GM12878 (cell line): ENCODE measurements at regions not wholly inside any gene's neighbourhood (a gene's known extent, or its start where the extent isn't known, plus 50 kb on each side); places are given as distances from the start of the nearest gene placed in this dataset.

Experiments used
- ATAC-seq: fragments of 200-7000 bp; cut with Tn5 transposase; 3 replicates; pipeline ENCODE4 v1.9.1; 2020; ENCODE audit warnings: mild to moderate bottlenecking, moderate library complexity
- BruUV-seq: library from RNA; stranded (reverse); fragments of 400-500 nt; replicated peaks from 2 replicates; lab custom pipeline; 2021; lab: Mats Ljungman, UMichigan
- CTCF ChIA-PET: fragments of 300-600 bp; sonication (Branson Sonifier 250); formaldehyde crosslinking; extraction: SDS; loops from one replicate; lab custom pipeline; 2021; ENCODE audit warnings: inconsistent platforms; lab: Yijun Ruan, JAX
- POLR2A ChIA-PET: fragments of 350-600 bp; formaldehyde crosslinking; extraction: SDS; loops from one replicate; lab custom pipeline; 2021; ENCODE audit warnings: inconsistent platforms; lab: Charles Lee
- RAD21 ChIA-PET: fragments of 300-600 bp; sonication (Branson Sonifier 250); formaldehyde crosslinking; loops from one replicate; lab custom pipeline; 2023; ENCODE audit warnings: antibody characterized with exemption; ENCODE audit not compliant: unreplicated experiment; lab: Charles Lee
- SMC1A ChIA-PET: fragments of 300-600 bp; sonication (Branson Sonifier 250); formaldehyde crosslinking; loops from one replicate; lab custom pipeline; 2023; ENCODE audit not compliant: unreplicated experiment, uncharacterized antibody; lab: Charles Lee
- DNase-seq: peaks from one replicate; pipeline ENCODE4 v3.0.0-alpha.2; 2011; ENCODE audit warnings: low read depth, low spot score
- FAIRE-seq: peaks from 3 replicates; lab custom pipeline; 2011; peaks lifted over from hg19 to GRCh38; lab: Jason Lieb, UNC
- H2AFZ ChIP-seq: 2 replicates; pipeline ENCODE4 v1.6.0; 2011; ENCODE audit warnings: low read depth, low read length, control low read depth; ENCODE audit not compliant: control insufficient read depth
- H3K27ac ChIP-seq: 2 replicates; pipeline ENCODE4 v1.5.1; 2011; ENCODE audit warnings: control low read depth; ENCODE audit not compliant: control insufficient read depth, insufficient read depth
- H3K27me3 ChIP-seq, 2 experiments: replicated peaks in 1 of 2; 2 replicates each; pipeline versions ENCODE4 v1.6.0 to v1.6.1; 2011; ENCODE audit warnings: low read length in 1 of 2; ENCODE audit not compliant: control insufficient read depth in 2 of 2, insufficient read depth in 2 of 2
- H3K36me3 ChIP-seq, 2 experiments: 2 replicates each; pipeline ENCODE4 v1.5.1; 2011; ENCODE audit warnings: low read length in 1 of 2; ENCODE audit not compliant: control insufficient read depth in 2 of 2, insufficient read depth in 2 of 2
- H3K4me1 ChIP-seq: 2 replicates; pipeline ENCODE4 v1.6.1; 2011; ENCODE audit warnings: mild to moderate bottlenecking, low read length, moderate library complexity, mixed read lengths; ENCODE audit not compliant: control insufficient read depth, insufficient read depth
- H3K4me2 ChIP-seq: 2 replicates; pipeline ENCODE4 v1.6.0; 2011; ENCODE audit warnings: control low read depth; ENCODE audit not compliant: control insufficient read depth, insufficient read depth
- H3K4me3 ChIP-seq: fragments of 200-600 bp; sonication (generic); 2 replicates; pipeline ENCODE4 v1.5.1; 2016
- H3K79me2 ChIP-seq: 2 replicates; pipeline ENCODE4 v1.6.0; 2011; ENCODE audit warnings: low read length; ENCODE audit not compliant: control insufficient read depth, insufficient read depth
- H3K9ac ChIP-seq: 2 replicates; pipeline ENCODE4 v1.8.0; 2011; ENCODE audit warnings: low read length, control low read depth, mixed read lengths; ENCODE audit not compliant: control insufficient read depth, insufficient read depth
- H3K9me3 ChIP-seq: replicated peaks from 3 replicates; pipeline ENCODE4 v1.5.1; 2011; ENCODE audit warnings: mild to moderate bottlenecking, low read length; ENCODE audit not compliant: control insufficient read depth, insufficient read depth
- H4K20me1 ChIP-seq: 2 replicates; pipeline ENCODE4 v1.6.0; 2011; ENCODE audit not compliant: control insufficient read depth, insufficient read depth
- CBFB ChIP-seq: IDR thresholded peaks from 2 replicates; pipeline ENCODE4 v1.6.1; 2016; ENCODE audit warnings: antibody characterized with exemption, low read depth
- E2F4 ChIP-seq: IDR thresholded peaks from 2 replicates; pipeline ENCODE4 v1.6.1; 2012; ENCODE audit warnings: low read depth, low read length, improper control_type of control experiment
- ESRRA ChIP-seq: IDR thresholded peaks from 2 replicates; pipeline ENCODE4 v1.6.1; 2012; ENCODE audit warnings: mild to moderate bottlenecking, low read length, improper control_type of control experiment
- ETV6 ChIP-seq, 2 experiments: fragments of 450-650 bp in 1 of 2; IDR thresholded peaks in 1 of 2; conservative IDR thresholded peaks in 1 of 2; 2 replicates each; pipeline ENCODE4 v1.6.1; 2014; ENCODE audit warnings: antibody characterized with exemption in 1 of 2, borderline replicate concordance in 1 of 2, low read depth in 1 of 2, mild to moderate bottlenecking in 1 of 2, moderate library complexity in 1 of 2
- FOXK2 ChIP-seq: fragments of 450-650 bp; IDR thresholded peaks from 2 replicates; pipeline ENCODE4 v1.6.1; 2017; ENCODE audit warnings: mild to moderate bottlenecking, moderate library complexity
- HCFC1 ChIP-seq: fragments of 150-350 bp; IDR thresholded peaks from 2 replicates; pipeline ENCODE4 v1.6.1; 2014; ENCODE audit warnings: low read length
- IKZF2 ChIP-seq, 2 experiments: fragments of 450-650 bp; IDR thresholded peaks; 2 replicates each; pipeline ENCODE4 v1.6.1; 2017; ENCODE audit warnings: mild to moderate bottlenecking in 2 of 2, moderate library complexity in 2 of 2
- MYC ChIP-seq: IDR thresholded peaks from 2 replicates; pipeline ENCODE4 v1.6.1; 2011; ENCODE audit warnings: mild to moderate bottlenecking, low read length, moderate library complexity, inconsistent platforms; ENCODE audit not compliant: insufficient read depth, insufficient replicate concordance, insufficient read length, severe bottlenecking
- PAX8 ChIP-seq: fragments of 450-650 bp; IDR thresholded peaks from 2 replicates; pipeline ENCODE4 v1.6.1; 2017; ENCODE audit warnings: mild to moderate bottlenecking, moderate library complexity
- RAD21 ChIP-seq: IDR thresholded peaks from 2 replicates; pipeline ENCODE4 v1.6.1; 2011; ENCODE audit warnings: mild to moderate bottlenecking, low read depth, low read length, moderate library complexity; ENCODE audit not compliant: insufficient read depth
- REST ChIP-seq: IDR thresholded peaks from 2 replicates; pipeline ENCODE4 v1.6.1; 2012; ENCODE audit warnings: mild to moderate bottlenecking, low read depth, low read length
- SKIL ChIP-seq: fragments of 450-650 bp; IDR thresholded peaks from 2 replicates; pipeline ENCODE4 v1.6.1; 2017; ENCODE audit warnings: mild to moderate bottlenecking, low read depth, inconsistent platforms; ENCODE audit not compliant: poor library complexity, severe bottlenecking
- SMAD5 ChIP-seq: IDR thresholded peaks from 2 replicates; pipeline ENCODE4 v1.6.1; 2016; ENCODE audit warnings: antibody characterized with exemption, low read depth
- SUZ12 ChIP-seq: fragments of 200-600 bp; sonication (generic); IDR thresholded peaks from one replicate; pipeline ENCODE4 v1.6.1; 2018; ENCODE audit warnings: antibody characterized with exemption, mild to moderate bottlenecking; ENCODE audit not compliant: unreplicated experiment
- TBL1XR1 ChIP-seq: IDR thresholded peaks from 2 replicates; pipeline ENCODE4 v1.6.1; 2012; ENCODE audit warnings: low read depth, low read length, improper control_type of control experiment
- YBX1 ChIP-seq: fragments of 450-650 bp; IDR thresholded peaks from 2 replicates; pipeline ENCODE4 v1.6.1; 2016; ENCODE audit warnings: antibody characterized with exemption
- ZBED1 ChIP-seq: IDR thresholded peaks from 2 replicates; pipeline ENCODE4 v1.6.1; 2016; ENCODE audit warnings: borderline replicate concordance
- ZNF384 ChIP-seq: IDR thresholded peaks from 2 replicates; pipeline ENCODE4 v1.6.1; 2012; ENCODE audit warnings: low read depth, mild to moderate bottlenecking, low read length, improper control_type of control experiment, borderline replicate concordance
- ZZZ3 ChIP-seq: IDR thresholded peaks from 2 replicates; pipeline ENCODE4 v1.6.1; 2011; ENCODE audit warnings: low read depth; ENCODE audit not compliant: control insufficient read depth, insufficient read length
- WGBS: methylation state at CpG from one replicate; pipeline ENCODE4 v1.1.6; 2016; ENCODE audit warnings: low lambda C conversion rate; ENCODE audit not compliant: insufficient replicate concordance, insufficient coverage; ENCODE audit errors: missing lambda C conversion rate; 5-methylcytosine and 5-hydroxymethylcytosine counted together
- in situ Hi-C: fragments of 300-500 bp; cut with MboI; formaldehyde crosslinking; loops from 9 replicates; pipeline ENCODE4 v1.14.3; 2018; ENCODE audit warnings: mixed read lengths
- intact Hi-C: fragments of 100-400 bp; cut with micrococcal nuclease; formaldehyde crosslinking; loops from one replicate; pipeline ENCODE4 v1.14.2; 2022; ENCODE audit not compliant: unreplicated experiment

- no peak for TF ChIP-seq IKZF2 (IDR thresholded peaks at IDR 0.05)
- no peak for TF ChIP-seq ZNF384
These were observed 511.7 kb upstream of the KLHL1 start (continued) for GRCh38 chr13:70619936-70620335.

- H3K27ac ChIP-seq = no peak overlapping the region
- ChIA-PET RAD21 (no interaction called here), CTCF (interaction anchor here (1.6 kb wide), 1 partner anchor 9 kb away, joined by 3 read pairs; no protein-coding TSS in a partner anchor), SMC1A (interaction anchor here (1.3 kb wide), 1 partner anchor 9 kb away, joined by 5 read pairs; no protein-coding TSS in a partner anchor), POLR2A (no interaction called here)
- no peaks in the 10 kb centered on the region for H3K79me2 ChIP-seq
- DNase-seq (no peak), FAIRE-seq (no peak), ATAC-seq (no peak)
- no peak overlapping the region for H3K9ac ChIP-seq
- no peaks in the 10 kb centered on the region for H3K4me1 ChIP-seq
- H4K20me1 ChIP-seq = no peaks in the 10 kb centered on the region
- H3K36me3 ChIP-seq = no peaks in the 10 kb centered on the region
- intact Hi-C loops = no loop called here
- H3K9me3 ChIP-seq = no peaks in the 10 kb centered on the region
- no TSS peak for BruUV-seq
- 61% methylated on average over 3 of the region's 3 CpGs for WGBS
- H3K27me3 ChIP-seq = no peaks in the 10 kb centered on the region
- no peak overlapping the region for H3K4me3 ChIP-seq
- no peak overlapping the region for H3K4me2 ChIP-seq
- in situ Hi-C loops = no loop called here
- H2AFZ ChIP-seq = no peak overlapping the region
- TF ChIP-seq CBFB (no peak), HCFC1 (no peak), ESRRA (no peak), YBX1 (no peak), PAX8 (no peak), E2F4 (no peak), TBL1XR1 (no peak), RAD21 (no peak), FOXK2 (no peak), ZZZ3 (no peak), SKIL (no peak), MYC (no peak), SMAD5 (no peak), ETV6 (conservative IDR thresholded peaks at IDR 0.05 in 1 of 2, IDR thresholded peaks at IDR 0.05 in 1 of 2; ENCODE audit: borderline replicate concordance in 1 of 2, low read depth in 1 of 2) (no peak), REST (no peak), SUZ12 (no peak), ZBED1 (no peak)
These were observed 508.6 kb upstream of the KLHL1 start for GRCh38 chr13:70616847-70617246.
